Upper lobe of left lung (tissue), 6 donors: ENCODE measurements at regions not wholly inside any gene's neighbourhood (a gene's known extent, or its start where the extent isn't known, plus 50 kb on each side); places are given as distances from the start of the nearest gene placed in this dataset.
A peak's percentile ranks its signal among the peaks of the same experiment; 100 is the strongest.

ENCODE experiments used
- ATAC-seq, 2 donors: fragments of 200-7000 bp; cut with Tn5 transposase; one replicate each; pipeline ENCODE4 v1.9.1; 2022; ENCODE audit warnings: mild to moderate bottlenecking in 2 of 2, moderate library complexity in 2 of 2; ENCODE audit not compliant: low FRiP score in 2 of 2
- DNase-seq, 2 donors: peaks; one replicate each; pipeline ENCODE4 v3.0.0-alpha.2; 2019 to 2020
- H3K27ac ChIP-seq, 4 donors: fragments of 200-600 bp; sonication (generic); one replicate each; pipeline ENCODE4 v1.5.1; 2016 to 2019
- H3K27me3 ChIP-seq, 4 donors: fragments of 200-600 bp; sonication (generic); one replicate each; pipeline ENCODE4 v1.5.1; 2017 to 2019
- H3K36me3 ChIP-seq, 4 donors: fragments of 200-600 bp; sonication (generic); one replicate each; pipeline ENCODE4 v1.5.1; 2016 to 2019
- H3K4me1 ChIP-seq, 4 donors: fragments of 200-600 bp; sonication (generic); one replicate each; pipeline ENCODE4 v1.5.1; 2018 to 2019
- H3K4me3 ChIP-seq, 4 donors: fragments of 200-600 bp; sonication (generic); one replicate each; pipeline ENCODE4 v1.5.1; 2017 to 2019; ENCODE audit warnings: mild to moderate bottlenecking in 2 of 4, moderate library complexity in 1 of 4
- H3K9me3 ChIP-seq, 4 donors: fragments of 200-600 bp; sonication (generic); one replicate each; pipeline ENCODE4 v1.5.1; 2018 to 2019
- EP300 ChIP-seq, 4 donors: sonication (generic); formaldehyde crosslinking; IDR thresholded peaks; one replicate each; pipeline ENCODE4 v1.5.1; 2017; ENCODE audit warnings: antibody characterized with exemption in 4 of 4, control low read depth in 2 of 4
- POLR2A ChIP-seq, 4 donors: fragments of 450-650 bp; IDR thresholded peaks; one replicate each; pipeline ENCODE4 v1.5.1; 2016 to 2017; ENCODE audit warnings: antibody characterized with exemption in 4 of 4, mild to moderate bottlenecking in 2 of 4
- POLR2AphosphoS5 ChIP-seq, 2 donors: sonication (generic); formaldehyde crosslinking; IDR thresholded peaks; one replicate each; pipeline ENCODE4 v1.5.1; 2017; ENCODE audit warnings: antibody characterized with exemption in 2 of 2
- WGBS, 2 donors: methylation state at CpG; one replicate each; pipeline ENCODE4 v1.1.5; 2017 to 2018; 5-methylcytosine and 5-hydroxymethylcytosine counted together
- TF ChIP-seq, protein P1 (sequence below), 6 experiments: fragments of 450-650 bp in 4 of 6; fragments of 200-600 bp in 2 of 6; sonication (generic) in 2 of 6; IDR thresholded peaks; one replicate each; pipeline ENCODE4 v1.5.1; 2016 to 2019; ENCODE audit warnings: antibody characterized with exemption in 6 of 6
- donor health status: DM: no; HTN: no; CAD: no; lungs with moderate emphysema.
- donor health status: DM: no; HTN: yes; CAD: no; lungs with severe emphysema.

DNA sequence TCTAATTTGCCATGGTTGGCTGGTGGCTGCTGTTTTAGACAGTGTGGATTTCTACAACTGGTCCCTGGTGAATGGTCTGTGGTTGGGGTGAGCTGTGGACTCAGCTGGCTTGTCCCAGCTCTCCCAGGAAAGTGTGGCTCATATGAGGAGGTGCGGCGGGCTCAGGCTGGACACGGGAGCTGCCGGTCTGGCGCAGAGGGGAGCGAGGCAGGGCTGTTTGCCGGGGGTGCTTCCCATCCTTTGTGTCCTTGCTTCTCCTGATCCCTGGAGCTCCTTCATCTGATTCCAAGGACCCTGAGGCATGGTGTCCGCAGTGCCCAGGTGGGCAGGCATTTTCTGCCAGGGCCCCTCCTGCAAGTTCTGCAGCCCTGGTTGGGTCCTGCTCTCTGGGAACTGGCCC lies 104.9 kb downstream of the TEX29 start:
- no peak overlapping the region for H3K27ac ChIP-seq
- TF ChIP-seq, protein P1, sequence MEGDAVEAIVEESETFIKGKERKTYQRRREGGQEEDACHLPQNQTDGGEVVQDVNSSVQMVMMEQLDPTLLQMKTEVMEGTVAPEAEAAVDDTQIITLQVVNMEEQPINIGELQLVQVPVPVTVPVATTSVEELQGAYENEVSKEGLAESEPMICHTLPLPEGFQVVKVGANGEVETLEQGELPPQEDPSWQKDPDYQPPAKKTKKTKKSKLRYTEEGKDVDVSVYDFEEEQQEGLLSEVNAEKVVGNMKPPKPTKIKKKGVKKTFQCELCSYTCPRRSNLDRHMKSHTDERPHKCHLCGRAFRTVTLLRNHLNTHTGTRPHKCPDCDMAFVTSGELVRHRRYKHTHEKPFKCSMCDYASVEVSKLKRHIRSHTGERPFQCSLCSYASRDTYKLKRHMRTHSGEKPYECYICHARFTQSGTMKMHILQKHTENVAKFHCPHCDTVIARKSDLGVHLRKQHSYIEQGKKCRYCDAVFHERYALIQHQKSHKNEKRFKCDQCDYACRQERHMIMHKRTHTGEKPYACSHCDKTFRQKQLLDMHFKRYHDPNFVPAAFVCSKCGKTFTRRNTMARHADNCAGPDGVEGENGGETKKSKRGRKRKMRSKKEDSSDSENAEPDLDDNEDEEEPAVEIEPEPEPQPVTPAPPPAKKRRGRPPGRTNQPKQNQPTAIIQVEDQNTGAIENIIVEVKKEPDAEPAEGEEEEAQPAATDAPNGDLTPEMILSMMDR (IDR thresholded peaks at IDR 0.05), result no peak
- no peaks in the 10 kb centered on the region for H3K36me3 ChIP-seq
- no peak for ATAC-seq
- no peaks in the 10 kb centered on the region for H3K27me3 ChIP-seq
- no peak overlapping the region for H3K4me3 ChIP-seq
- H3K9me3 ChIP-seq, result no peaks in the 10 kb centered on the region
- 97 to 100% methylated on average over 3 to 8 of the region's 8 CpGs for WGBS, 2 donors
- no peaks in the 10 kb centered on the region for H3K4me1 ChIP-seq
- DNase-seq, result no peak

GRCh38 chr13:111429064-111429558 lies 108.7 kb downstream of the TEX29 start:
- H3K27me3 ChIP-seq, result no peaks in the 10 kb centered on the region
- peak in 1 of 2 donors; percentile 49 for ATAC-seq

GRCh38 chr13:111431206-111431605 lies 110.8 kb downstream of the TEX29 start:
- DNase-seq (no peak), ATAC-seq (no peak)
- H3K4me1 ChIP-seq, result no peaks in the 10 kb centered on the region
- no peaks in the 10 kb centered on the region for H3K27me3 ChIP-seq
- H3K4me3 ChIP-seq, result no peak overlapping the region
- TF ChIP-seq POLR2AphosphoS5 (IDR thresholded peaks at IDR 0.05) (no peak), EP300 (IDR thresholded peaks at IDR 0.05) (no peak), POLR2A (IDR thresholded peaks at IDR 0.05) (no peak)
- H3K36me3 ChIP-seq, result no peaks in the 10 kb centered on the region
- 60 to 85% methylated on average over 2 to 3 of the region's 3 CpGs for whole genome bisulfite sequencing, 2 donors
- no peak overlapping the region for H3K27ac ChIP-seq
- no peaks in the 10 kb centered on the region for H3K9me3 ChIP-seq

More at GRCh38 chr13:111429064-111429558, 108.7 kb downstream of the TEX29 start:
- no peaks in the 10 kb centered on the region for H3K9me3 ChIP-seq
- no peak overlapping the region for H3K27ac ChIP-seq
- H3K4me1 ChIP-seq, result no peaks in the 10 kb centered on the region
- H3K36me3 ChIP-seq, result no peaks in the 10 kb centered on the region
- WGBS, 2 donors, result 23 to 25% methylated on average over 12 of the region's 12 CpGs
- TF ChIP-seq, protein P1 (IDR thresholded peaks at IDR 0.05), result peak in 5 of 6 experiments; percentile 31 to 53 (median 36)
- TF ChIP-seq POLR2AphosphoS5 (IDR thresholded peaks at IDR 0.05), result no peak
- DNase-seq, result peak in 1 of 2 donors; percentile 69
- no peak overlapping the region for H3K4me3 ChIP-seq

- DNase-seq (no peak), ATAC-seq (no peak)
- Histone ChIP-seq H3K9me3 (no peaks in the 10 kb centered on the region), H3K27ac (no peak overlapping the region), H3K36me3 (no peaks in the 10 kb centered on the region), H3K4me1 (no peaks in the 10 kb centered on the region), H3K4me3 (no peak overlapping the region), H3K27me3 (no peaks in the 10 kb centered on the region)
- 40 to 53% methylated on average over 3 of the region's 3 CpGs for WGBS, 2 donors
- TF ChIP-seq POLR2A (IDR thresholded peaks at IDR 0.05) (no peak), EP300 (IDR thresholded peaks at IDR 0.05) (no peak), POLR2AphosphoS5 (IDR thresholded peaks at IDR 0.05) (no peak)
- TF ChIP-seq, protein P1 (IDR thresholded peaks at IDR 0.05), result no peak
Observed at GRCh38 chr13:111434578-111435159, 114.2 kb downstream of the TEX29 start.

DNA sequence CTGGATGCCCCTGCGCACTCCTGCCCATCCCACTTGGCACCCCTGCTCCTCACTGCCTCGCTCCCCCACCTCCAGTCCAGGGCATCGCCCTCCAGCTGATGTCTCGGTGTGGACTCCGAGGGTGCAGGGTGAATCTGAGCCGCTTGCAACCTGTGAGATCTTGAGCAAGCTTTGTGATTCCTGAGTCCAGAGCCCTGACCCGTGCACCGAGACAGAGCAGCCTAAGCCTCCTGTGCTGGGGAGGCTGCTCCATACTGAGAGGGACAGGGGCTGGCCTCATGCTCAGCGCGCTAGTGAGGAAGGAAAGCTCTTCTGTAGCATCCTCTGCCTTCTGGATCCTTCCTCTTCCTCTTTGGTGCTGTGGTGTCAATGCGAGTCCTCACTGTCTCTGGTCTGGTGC lies 116.0 kb downstream of the TEX29 start:
- no peaks in the 10 kb centered on the region for H3K4me1 ChIP-seq
- no peak overlapping the region for H3K4me3 ChIP-seq
- ATAC-seq (no peak), DNase-seq (no peak)
- TF ChIP-seq POLR2AphosphoS5 (IDR thresholded peaks at IDR 0.05), result no peak
- no peak for TF ChIP-seq EP300 (IDR thresholded peaks at IDR 0.05)
- no peak for TF ChIP-seq POLR2A (IDR thresholded peaks at IDR 0.05)
- TF ChIP-seq, protein P1 (IDR thresholded peaks at IDR 0.05), result no peak
- no peaks in the 10 kb centered on the region for H3K27me3 ChIP-seq
- WGBS, 2 donors, result 68 to 78% methylated on average over 6 to 11 of the region's 11 CpGs
- no peak overlapping the region for H3K27ac ChIP-seq
- no peaks in the 10 kb centered on the region for H3K36me3 ChIP-seq
- no peaks in the 10 kb centered on the region for H3K9me3 ChIP-seq
